ENCODE measurements at regions not wholly inside any gene's neighbourhood (a gene's known extent, or its start where the extent isn't known, plus 50 kb on each side); places are given as distances from the start of the nearest gene placed in this dataset.
"Not testable (repeated sequence)": the region's sequence is repeated elsewhere in the genome, so short reads cannot be mapped to it uniquely, and the experiment has no call there.

GRCh38 chr12:54799966-54800365, 54.4 kb upstream of the MUCL1 start:
- H3K9me3 Mint-ChIP-seq (ENCODE audit: low read depth); H3K4me1 Mint-ChIP-seq (ENCODE audit: low read depth); H3K4me3 Mint-ChIP-seq (ENCODE audit: unreplicated experiment); H3K27me3 Mint-ChIP-seq (ENCODE audit: low read depth); H3K36me3 Mint-ChIP-seq (ENCODE audit: low read depth); H3K27ac Mint-ChIP-seq (ENCODE audit: unreplicated experiment); DNase-seq (ENCODE audit: low spot score): not testable (repeated sequence)

- Mint-ChIP-seq H3K27ac (ENCODE audit: unreplicated experiment) (no peak overlapping the region), H3K36me3 (ENCODE audit: low read depth) (no peaks in the 10 kb centered on the region), H3K4me3 (ENCODE audit: unreplicated experiment) (no peak overlapping the region), H3K4me1 (ENCODE audit: low read depth) (no peaks in the 10 kb centered on the region), H3K9me3 (ENCODE audit: low read depth) (peaks cover 2% of the 10 kb centered on the region), H3K27me3 (ENCODE audit: low read depth) (no peaks in the 10 kb centered on the region)
- TF ChIP-seq CTCF (IDR thresholded peaks at IDR 0.05) = no peak
- no peak for DNase-seq (ENCODE audit: low spot score)
Observed at GRCh38 chr12:54798651-54799050, 55.7 kb upstream of the MUCL1 start.

- Mint-ChIP-seq H3K4me1 (ENCODE audit: low read depth) (no peaks in the 10 kb centered on the region), H3K27ac (ENCODE audit: unreplicated experiment) (no peak overlapping the region), H3K9me3 (ENCODE audit: low read depth) (no peaks in the 10 kb centered on the region), H3K36me3 (ENCODE audit: low read depth) (no peaks in the 10 kb centered on the region), H3K4me3 (ENCODE audit: unreplicated experiment) (no peak overlapping the region), H3K27me3 (ENCODE audit: low read depth) (no peaks in the 10 kb centered on the region)
- no peak for TF ChIP-seq CTCF (IDR thresholded peaks at IDR 0.05)
- DNase-seq (ENCODE audit: low spot score) = no peak
Observed at GRCh38 chr12:54796991-54797390, 57.3 kb upstream of the MUCL1 start.

- no peaks in the 10 kb centered on the region for H3K27me3 Mint-ChIP-seq (ENCODE audit: low read depth)
- no peak overlapping the region for H3K27ac Mint-ChIP-seq (ENCODE audit: unreplicated experiment)
- H3K36me3 Mint-ChIP-seq (ENCODE audit: low read depth) = no peaks in the 10 kb centered on the region
- H3K4me3 Mint-ChIP-seq (ENCODE audit: unreplicated experiment) = no peak overlapping the region
- TF ChIP-seq CTCF (IDR thresholded peaks at IDR 0.05) = no peak
- H3K9me3 Mint-ChIP-seq (ENCODE audit: low read depth) = no peaks in the 10 kb centered on the region
- no peaks in the 10 kb centered on the region for H3K4me1 Mint-ChIP-seq (ENCODE audit: low read depth)
- DNase-seq (ENCODE audit: low spot score) = no peak
Observed at GRCh38 chr12:54795644-54796043, 58.7 kb upstream of the MUCL1 start.

GRCh38 chr12:54786081-54786480, 68.2 kb upstream of the MUCL1 start:
- Mint-ChIP-seq H3K4me3 (ENCODE audit: unreplicated experiment) (no peak overlapping the region), H3K9me3 (ENCODE audit: low read depth) (peaks cover 39% of the 10 kb centered on the region), H3K4me1 (ENCODE audit: low read depth) (no peaks in the 10 kb centered on the region), H3K27ac (ENCODE audit: unreplicated experiment) (no peak overlapping the region), H3K36me3 (ENCODE audit: low read depth) (no peaks in the 10 kb centered on the region), H3K27me3 (ENCODE audit: low read depth) (no peaks in the 10 kb centered on the region)
- TF ChIP-seq CTCF (IDR thresholded peaks at IDR 0.05) = no peak
- no peak for DNase-seq (ENCODE audit: low spot score)

GRCh38 chr12:54784115-54784514, 70.2 kb upstream of the MUCL1 start:
- Mint-ChIP-seq H3K36me3 (ENCODE audit: low read depth) (no peaks in the 10 kb centered on the region), H3K27me3 (ENCODE audit: low read depth) (no peaks in the 10 kb centered on the region), H3K4me3 (ENCODE audit: unreplicated experiment) (no peak overlapping the region), H3K4me1 (ENCODE audit: low read depth) (no peaks in the 10 kb centered on the region), H3K27ac (ENCODE audit: unreplicated experiment) (no peak overlapping the region), H3K9me3 (ENCODE audit: low read depth) (peaks cover 42% of the 10 kb centered on the region)
- no peak for DNase-seq (ENCODE audit: low spot score)
- no peak for TF ChIP-seq CTCF (IDR thresholded peaks at IDR 0.05)

GRCh38 chr12:54777031-54777430, 77.3 kb upstream of the MUCL1 start:
- H3K27me3 Mint-ChIP-seq (ENCODE audit: low read depth); H3K4me3 Mint-ChIP-seq (ENCODE audit: unreplicated experiment); H3K36me3 Mint-ChIP-seq (ENCODE audit: low read depth); DNase-seq (ENCODE audit: low spot score); H3K27ac Mint-ChIP-seq (ENCODE audit: unreplicated experiment); H3K4me1 Mint-ChIP-seq (ENCODE audit: low read depth): not testable (repeated sequence)
- peaks cover 14% of the 10 kb centered on the region for H3K9me3 Mint-ChIP-seq (ENCODE audit: low read depth)

All from chondrocyte (in vitro differentiated cells).